Fibroblast of mammary gland (primary cell): ENCODE measurements at regions not wholly inside any gene's neighbourhood (a gene's known extent, or its start where the extent isn't known, plus 50 kb on each side); places are given as distances from the start of the nearest gene placed in this dataset.

Source experiments
- DNase-seq: peaks from one replicate; pipeline ENCODE4 v3.0.0-alpha.2; 2010; ENCODE audit warnings: low read depth
- H3K4me3 ChIP-seq: 2 replicates; pipeline ENCODE4 v1.5.1; 2011; ENCODE audit warnings: low read depth, mild to moderate bottlenecking, low read length, moderate library complexity; ENCODE audit not compliant: control insufficient read depth
- CTCF ChIP-seq: conservative IDR thresholded peaks from 2 replicates; pipeline ENCODE4 v1.5.1; 2011; ENCODE audit warnings: low read depth, low read length, inconsistent platforms; ENCODE audit not compliant: control insufficient read depth, insufficient read depth

- no peak for TF ChIP-seq CTCF
- no peak for DNase-seq
- H3K4me3 ChIP-seq, result no peak overlapping the region
These were observed 335.6 kb downstream of the LRRIQ3 start for GRCh38 chr1:73862355-73862754.

- TF ChIP-seq CTCF, result no peak
- no peak for DNase-seq
These were observed 337.5 kb downstream of the LRRIQ3 start for GRCh38 chr1:73860421-73860950.

DNA sequence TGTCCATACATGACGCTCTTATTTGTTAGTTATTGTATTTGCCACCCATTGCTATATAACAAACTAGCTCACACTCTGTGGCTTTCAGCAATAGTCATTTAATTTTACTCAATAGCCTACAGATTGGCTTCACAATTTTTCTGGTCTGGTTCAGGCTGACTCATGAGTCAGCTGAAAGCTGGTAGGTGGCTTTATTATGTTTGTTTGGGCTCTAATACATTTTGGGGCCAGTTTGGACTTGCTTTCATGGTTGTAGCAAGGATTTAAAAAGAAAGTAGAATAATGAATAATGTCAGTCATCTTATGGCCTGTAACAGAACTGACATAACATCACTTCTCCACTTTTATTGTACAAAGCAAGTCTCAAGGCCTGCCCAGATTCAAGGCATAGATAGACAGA is 338.7 kb downstream of the LRRIQ3 start:
- no peak for TF ChIP-seq CTCF
- DNase-seq, result no peak
- H3K4me3 ChIP-seq, result no peak overlapping the region

More at GRCh38 chr1:73860421-73860950, 337.5 kb downstream of the LRRIQ3 start:
- no peak overlapping the region for H3K4me3 ChIP-seq

DNA sequence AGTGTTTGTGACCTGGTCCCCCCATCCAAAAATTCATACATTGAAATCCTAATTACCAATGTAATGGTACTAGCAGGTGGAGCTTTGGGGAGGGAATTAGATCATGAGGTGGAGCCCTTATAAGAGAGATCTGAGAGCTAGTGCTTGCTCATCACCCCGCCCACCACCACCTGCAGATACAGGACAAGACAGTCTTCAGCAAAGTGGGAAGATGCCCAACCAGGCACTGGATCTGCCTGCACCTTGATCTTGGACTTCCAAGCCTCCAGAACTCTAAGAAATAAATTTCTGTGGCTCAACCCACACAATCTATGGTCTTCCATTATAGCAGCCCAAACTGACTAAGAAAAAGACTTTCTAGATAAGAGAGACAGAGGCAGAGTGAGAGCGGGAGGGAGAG is 343.4 kb downstream of the LRRIQ3 start:
- DNase-seq, result no peak
- no peak for TF ChIP-seq CTCF
- H3K4me3 ChIP-seq, result no peak overlapping the region

DNA sequence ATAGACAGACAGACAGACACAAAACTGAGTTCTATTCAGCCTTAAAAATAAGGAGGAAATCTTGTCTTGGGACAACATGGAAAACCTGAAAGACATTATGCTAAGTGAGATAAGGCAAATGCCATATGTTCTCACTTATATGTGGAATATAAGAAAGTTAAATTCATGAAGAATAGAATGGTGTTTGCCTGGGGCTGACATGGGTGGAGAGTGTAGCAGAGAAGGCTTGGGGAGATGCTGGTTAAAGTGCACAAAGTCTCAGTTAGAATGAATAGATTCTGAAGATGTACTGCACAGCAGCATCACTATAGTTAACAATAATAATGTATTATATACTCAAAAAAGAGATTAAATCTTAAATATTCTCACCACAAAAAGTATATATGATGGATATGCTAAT is 355.5 kb downstream of the LRRIQ3 start:
- TF ChIP-seq CTCF, result no peak
- no peak overlapping the region for H3K4me3 ChIP-seq
- no peak for DNase-seq

GRCh38 chr1:73839922-73840321 is 358.1 kb downstream of the LRRIQ3 start:
- peak; percentile 29 for TF ChIP-seq CTCF
- peak; percentile 11 for DNase-seq
- no peak overlapping the region for H3K4me3 ChIP-seq
